Transverse colon (tissue), 4 donors: ENCODE measurements at regions not wholly inside any gene's neighbourhood (a gene's known extent, or its start where the extent isn't known, plus 50 kb on each side); places are given as distances from the start of the nearest gene placed in this dataset.
A peak's percentile ranks its signal among the peaks of the same experiment; 100 is the strongest.

Experiments used
- DNase-seq: peaks from one replicate; pipeline ENCODE4 v3.0.0-alpha.2; 2019
- H3K27ac ChIP-seq, 4 donors: fragments of 200-600 bp; sonication (generic); 2 replicates each; pipeline ENCODE4 v1.5.1; 2016 to 2018; ENCODE audit warnings: inconsistent platforms in 4 of 4
- H3K27me3 ChIP-seq: fragments of 200-600 bp; sonication (generic); 2 replicates; pipeline ENCODE4 v1.5.1; 2017; ENCODE audit warnings: inconsistent platforms
- H3K36me3 ChIP-seq, 4 donors: fragments of 200-600 bp; sonication (generic); 2 replicates each; pipeline ENCODE4 v1.5.1; 2017 to 2019; ENCODE audit warnings: inconsistent platforms in 4 of 4
- H3K4me1 ChIP-seq, 4 donors: fragments of 200-600 bp; sonication (generic); 2 replicates each; pipeline ENCODE4 v1.5.1; 2017 to 2020; ENCODE audit warnings: inconsistent platforms in 4 of 4
- H3K4me3 ChIP-seq, 4 donors: fragments of 200-600 bp; sonication (generic); 1 replicate in 1 of 4; 2 replicates in 3 of 4; pipeline versions ENCODE4 v1.5.1 to v1.6.1; 2017 to 2019; ENCODE audit warnings: inconsistent platforms in 4 of 4
- H3K9me3 ChIP-seq, 2 donors: fragments of 200-600 bp; sonication (generic); 2 replicates each; pipeline ENCODE4 v1.5.1; 2017 to 2019; ENCODE audit warnings: inconsistent platforms in 2 of 2
- EP300 ChIP-seq: sonication (generic); formaldehyde crosslinking; IDR thresholded peaks from one replicate; pipeline ENCODE4 v1.6.1; 2017; ENCODE audit warnings: antibody characterized with exemption, low read depth
- POLR2A ChIP-seq: fragments of 450-650 bp; IDR thresholded peaks from one replicate; pipeline ENCODE4 v1.6.1; 2016; ENCODE audit warnings: antibody characterized with exemption, mild to moderate bottlenecking, moderate library complexity
- POLR2AphosphoS5 ChIP-seq, 3 donors: sonication (generic); formaldehyde crosslinking; IDR thresholded peaks; one replicate each; pipeline ENCODE4 v1.6.1; 2016; ENCODE audit warnings: antibody characterized with exemption in 3 of 3
- whole genome bisulfite sequencing, 2 donors: methylation state at CpG; one replicate each; pipeline ENCODE4 v1.1.5; 2018; ENCODE audit warnings: low coverage in 1 of 2; 5-methylcytosine and 5-hydroxymethylcytosine counted together
- in situ Hi-C, 4 donors: fragments of 200-750 bp; cut with MboI; loops; one replicate each; pipeline versions ENCODE4 v1.15.0 to v1.15.1; 2017; ENCODE audit warnings: low sequenced_read_pairs in 3 of 4, low pct_ligation_motif_present in 1 of 4, low pct_unique_long_range_greater_than_20kb in 1 of 4
- intact Hi-C: fragments of 100-400 bp; cut with DNase I; formaldehyde crosslinking; loops from one replicate; pipeline ENCODE4 v1.15.1; 2023; ENCODE audit warnings: low total_unique reads
- TF ChIP-seq, protein P1 (sequence below), 5 experiments: fragments of 200-600 bp in 3 of 5; fragments of 450-650 bp in 2 of 5; sonication (generic) in 3 of 5; IDR thresholded peaks; 1 replicate in 2 of 5; 2 replicates in 3 of 5; pipeline ENCODE4 v1.5.1; 2016 to 2017; ENCODE audit warnings: antibody characterized with exemption in 5 of 5, inconsistent platforms in 3 of 5, mild to moderate bottlenecking in 2 of 5, moderate library complexity in 1 of 5

DNA sequence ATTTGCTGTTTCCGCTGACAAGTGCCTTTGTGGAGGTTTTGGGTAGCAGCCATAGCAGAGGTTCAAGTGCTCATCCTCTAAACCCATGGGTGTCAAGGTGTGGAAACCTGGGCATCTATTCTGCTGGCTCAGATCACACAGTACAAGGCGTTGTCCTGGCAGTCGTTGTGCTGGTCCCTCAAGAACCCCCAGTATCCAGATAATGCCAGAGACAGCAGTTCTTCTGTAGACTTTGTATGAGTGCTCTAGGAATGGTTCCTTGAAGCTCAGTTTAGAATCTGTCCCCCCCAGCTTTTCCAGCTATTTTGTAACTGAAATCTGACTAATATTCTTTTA is 655.7 kb upstream of the MAP3K7 start:
- in situ Hi-C loops: no loop called here
- Histone ChIP-seq H3K4me1 (peaks cover 0 to 17% (median 0%) of the 10 kb centered on the region in 4 donors), H3K27ac (peak overlapping the region; percentile 10 to 39 (median 27)), H3K27me3 (no peaks in the 10 kb centered on the region), H3K9me3 (no peaks in the 10 kb centered on the region), H3K4me3 (no peak overlapping the region), H3K36me3 (no peaks in the 10 kb centered on the region)
- TF ChIP-seq POLR2A (no peak), POLR2AphosphoS5 (IDR thresholded peaks at IDR 0.05) (no peak), EP300 (no peak)
- TF ChIP-seq, protein P1, sequence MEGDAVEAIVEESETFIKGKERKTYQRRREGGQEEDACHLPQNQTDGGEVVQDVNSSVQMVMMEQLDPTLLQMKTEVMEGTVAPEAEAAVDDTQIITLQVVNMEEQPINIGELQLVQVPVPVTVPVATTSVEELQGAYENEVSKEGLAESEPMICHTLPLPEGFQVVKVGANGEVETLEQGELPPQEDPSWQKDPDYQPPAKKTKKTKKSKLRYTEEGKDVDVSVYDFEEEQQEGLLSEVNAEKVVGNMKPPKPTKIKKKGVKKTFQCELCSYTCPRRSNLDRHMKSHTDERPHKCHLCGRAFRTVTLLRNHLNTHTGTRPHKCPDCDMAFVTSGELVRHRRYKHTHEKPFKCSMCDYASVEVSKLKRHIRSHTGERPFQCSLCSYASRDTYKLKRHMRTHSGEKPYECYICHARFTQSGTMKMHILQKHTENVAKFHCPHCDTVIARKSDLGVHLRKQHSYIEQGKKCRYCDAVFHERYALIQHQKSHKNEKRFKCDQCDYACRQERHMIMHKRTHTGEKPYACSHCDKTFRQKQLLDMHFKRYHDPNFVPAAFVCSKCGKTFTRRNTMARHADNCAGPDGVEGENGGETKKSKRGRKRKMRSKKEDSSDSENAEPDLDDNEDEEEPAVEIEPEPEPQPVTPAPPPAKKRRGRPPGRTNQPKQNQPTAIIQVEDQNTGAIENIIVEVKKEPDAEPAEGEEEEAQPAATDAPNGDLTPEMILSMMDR (IDR thresholded peaks at IDR 0.05): no peak
- WGBS, 2 donors: 59 to 70% methylated on average over 2 to 3 of the region's 3 CpGs
- DNase-seq: peak; percentile 9
- intact Hi-C loops: no loop called here

DNA sequence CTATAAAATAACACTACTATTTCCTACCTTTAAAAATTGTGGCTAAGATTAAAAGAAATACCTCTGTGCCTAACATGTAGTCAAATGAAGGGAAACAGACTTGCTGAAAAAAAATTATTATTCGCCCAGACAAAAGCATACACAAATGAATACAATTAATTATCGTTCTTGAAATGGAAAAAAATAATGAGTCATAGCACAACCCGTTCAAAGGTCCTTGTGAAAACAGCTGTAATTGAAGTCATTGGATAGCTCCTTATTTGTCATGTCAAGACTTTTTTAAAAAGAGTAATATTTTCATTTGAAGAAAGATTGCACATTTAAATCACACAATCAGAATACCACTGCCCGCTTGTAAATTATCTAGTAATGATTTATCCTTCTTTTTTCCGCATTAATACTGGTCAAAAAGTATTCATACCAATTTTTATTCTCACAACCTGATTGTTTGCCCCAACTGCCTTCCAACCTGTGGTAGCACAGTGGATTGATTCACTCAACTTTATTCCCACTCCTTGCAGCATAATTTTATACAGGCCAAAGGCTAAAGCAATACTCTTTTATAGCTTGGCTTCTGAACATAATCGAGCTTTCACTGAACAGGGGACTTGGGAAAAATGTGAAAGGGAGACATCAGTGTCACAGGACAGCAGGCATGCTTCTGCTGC is 655.2 kb upstream of the MAP3K7 start:
- TF ChIP-seq POLR2AphosphoS5 (IDR thresholded peaks at IDR 0.05) (no peak), POLR2A (no peak), EP300 (no peak)
- TF ChIP-seq, protein P1 (IDR thresholded peaks at IDR 0.05): no peak
- peaks cover 0 to 17% (median 0%) of the 10 kb centered on the region in 4 donors for H3K4me1 ChIP-seq
- no peak overlapping the region for H3K4me3 ChIP-seq
- WGBS, 2 donors: 42 to 47% methylated on average over 6 of the region's 6 CpGs
- no peaks in the 10 kb centered on the region for H3K27me3 ChIP-seq
- in situ Hi-C loops (no loop called here), intact Hi-C loops (no loop called here)
- H3K36me3 ChIP-seq: no peaks in the 10 kb centered on the region
- no peaks in the 10 kb centered on the region for H3K9me3 ChIP-seq
- peak overlapping the region; percentile 10 to 56 (median 27) for H3K27ac ChIP-seq
- DNase-seq: no peak

DNA sequence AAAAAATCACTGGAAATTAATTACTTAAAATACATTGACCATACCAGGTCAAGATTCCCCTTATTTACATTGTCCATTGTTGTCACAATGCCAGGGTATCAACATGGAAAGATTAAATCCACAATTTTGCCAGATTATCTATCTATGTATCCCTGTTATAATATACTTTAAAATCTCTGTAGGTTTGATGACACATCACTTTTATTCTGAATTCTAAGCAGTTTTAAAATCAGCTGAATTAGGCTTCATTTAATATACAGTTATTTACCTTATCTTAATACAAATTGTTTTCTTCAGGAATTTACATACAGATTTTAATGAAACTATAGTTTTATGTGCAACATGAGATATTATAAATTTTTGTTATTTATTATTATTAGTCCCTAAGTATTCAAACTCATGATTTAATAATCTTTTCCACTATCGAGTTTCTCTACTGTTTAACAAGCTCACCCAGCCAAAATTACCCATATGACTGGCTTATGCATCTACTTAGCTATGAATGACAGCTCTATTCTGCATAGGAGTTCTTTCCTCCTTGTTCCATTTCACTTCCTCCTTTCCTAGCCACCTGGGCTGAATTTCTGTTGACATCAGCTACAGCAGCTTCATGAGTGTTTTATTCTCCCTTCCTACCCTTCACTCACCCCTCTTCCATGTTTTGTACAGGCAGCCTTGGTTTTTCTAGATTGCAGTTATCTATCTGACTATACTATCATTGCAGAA is 654.2 kb upstream of the MAP3K7 start:
- no peak for DNase-seq
- 35 to 46% methylated on average over 1 of the region's 1 CpG for WGBS, 2 donors
- no peaks in the 10 kb centered on the region for H3K36me3 ChIP-seq
- no peak overlapping the region for H3K4me3 ChIP-seq
- TF ChIP-seq POLR2A (no peak), EP300 (no peak), POLR2AphosphoS5 (IDR thresholded peaks at IDR 0.05) (no peak)
- TF ChIP-seq, protein P1 (IDR thresholded peaks at IDR 0.05): no peak
- in situ Hi-C loops (no loop called here), intact Hi-C loops (no loop called here)
- H3K9me3 ChIP-seq: no peaks in the 10 kb centered on the region
- H3K4me1 ChIP-seq: peaks cover 0 to 17% (median 0%) of the 10 kb centered on the region in 4 donors
- H3K27ac ChIP-seq: peak overlapping the region; percentile 15 to 56 (median 27)
- no peaks in the 10 kb centered on the region for H3K27me3 ChIP-seq

DNA sequence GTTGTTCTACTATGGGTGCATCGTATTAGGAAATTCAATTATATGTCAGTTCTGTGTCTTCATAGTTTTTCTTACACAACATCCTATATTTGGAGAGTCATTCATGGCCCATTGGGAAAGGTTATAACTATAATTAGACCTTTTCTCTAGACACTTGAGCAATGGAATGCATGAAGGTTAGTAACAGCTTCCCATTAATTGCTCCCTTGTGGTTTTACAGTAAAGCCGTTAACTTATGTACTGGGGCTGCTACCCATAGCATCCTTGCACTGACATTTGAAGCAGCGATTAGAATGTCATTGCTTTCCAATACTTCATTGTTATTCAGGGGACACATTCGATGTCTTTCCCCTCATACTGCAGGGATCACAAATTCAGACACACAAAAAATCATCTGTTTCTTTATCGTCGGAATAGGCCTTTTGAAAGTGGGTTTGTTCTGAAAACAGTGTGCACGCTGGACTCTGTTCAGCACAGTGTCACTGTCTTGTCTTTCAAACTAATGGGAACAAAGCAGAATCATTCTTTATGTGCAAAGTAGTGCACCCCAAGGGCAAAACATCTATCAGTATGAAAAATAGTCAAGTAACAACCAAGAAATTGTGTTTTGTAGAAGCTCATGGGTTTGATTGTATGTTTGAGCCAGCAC is 634.3 kb upstream of the MAP3K7 start:
- Histone ChIP-seq H3K27ac (no peak overlapping the region), H3K4me3 (no peak overlapping the region), H3K4me1 (no peaks in the 10 kb centered on the region), H3K27me3 (no peaks in the 10 kb centered on the region), H3K36me3 (no peaks in the 10 kb centered on the region), H3K9me3 (no peaks in the 10 kb centered on the region)
- no peak for TF ChIP-seq POLR2A
- TF ChIP-seq, protein P1 (IDR thresholded peaks at IDR 0.05): no peak
- WGBS, 2 donors: 83 to 88% methylated on average over 7 of the region's 7 CpGs
- in situ Hi-C loops (no loop called here), intact Hi-C loops (no loop called here)
- no peak for DNase-seq
